ENCODE measurements at regions not wholly inside any gene's neighbourhood (a gene's known extent, or its start where the extent isn't known, plus 50 kb on each side); places are given as distances from the start of the nearest gene placed in this dataset.

GRCh38 chr14:26655128-26655527 lies 57.3 kb upstream of the NOVA1 start:
- TF ChIP-seq CTCF (IDR thresholded peaks at IDR 0.05), result no peak

- no peak for TF ChIP-seq CTCF (IDR thresholded peaks at IDR 0.05)
Measured at GRCh38 chr14:26663506-26663905, 65.7 kb upstream of the NOVA1 start.

- TF ChIP-seq CTCF (IDR thresholded peaks at IDR 0.05), result no peak
Measured at GRCh38 chr14:26685401-26685800, 87.6 kb upstream of the NOVA1 start.

- TF ChIP-seq CTCF (IDR thresholded peaks at IDR 0.05), result no peak
Measured at GRCh38 chr14:26687301-26687837, 89.5 kb upstream of the NOVA1 start.

- no peak for TF ChIP-seq CTCF (IDR thresholded peaks at IDR 0.05)
Measured at GRCh38 chr14:26694521-26694920, 96.7 kb upstream of the NOVA1 start.

GRCh38 chr14:26702721-26703230 lies 104.9 kb upstream of the NOVA1 start:
- no peak for TF ChIP-seq CTCF (IDR thresholded peaks at IDR 0.05)

GRCh38 chr14:26703686-26704366 lies 106.0 kb upstream of the NOVA1 start:
- no peak for TF ChIP-seq CTCF (IDR thresholded peaks at IDR 0.05)

Measured in LNCAP (cell line).